ENCODE measurements at regions not wholly inside any gene's neighbourhood (a gene's known extent, or its start where the extent isn't known, plus 50 kb on each side); places are given as distances from the start of the nearest gene placed in this dataset.

GRCh38 chr1:238186887-238187574 is 296.3 kb upstream of the ZP4 start:
- H3K4me3 ChIP-seq (ENCODE audit: low read depth, low read length): no peak overlapping the region
- in situ Hi-C loops (cut with HindIII; ENCODE audit: low sequenced_read_pairs): no loop called here
- no peak for TF ChIP-seq CTCF (IDR thresholded peaks at IDR 0.05; ENCODE audit: low read depth, low read length, missing control alignments)
- no peak for DNase-seq (ENCODE audit: low read depth)

- TF ChIP-seq CTCF (IDR thresholded peaks at IDR 0.05; ENCODE audit: low read depth, low read length, missing control alignments): no peak
Observed at GRCh38 chr1:238177960-238178645, 287.4 kb upstream of the ZP4 start.

GRCh38 chr1:238177351-238177750 is 286.6 kb upstream of the ZP4 start:
- in situ Hi-C loops (cut with HindIII; ENCODE audit: low sequenced_read_pairs): no loop called here
- H3K4me3 ChIP-seq (ENCODE audit: low read depth, low read length): no peak overlapping the region
- no peak for DNase-seq (ENCODE audit: low read depth)
- TF ChIP-seq CTCF (IDR thresholded peaks at IDR 0.05; ENCODE audit: low read depth, low read length, missing control alignments): no peak

More at GRCh38 chr1:238177960-238178645, 287.4 kb upstream of the ZP4 start:
- H3K4me3 ChIP-seq (ENCODE audit: low read depth, low read length): no peak overlapping the region
- in situ Hi-C loops (cut with HindIII; ENCODE audit: low sequenced_read_pairs): no loop called here
- peak; percentile 88 for DNase-seq (ENCODE audit: low read depth)

GRCh38 chr1:238176441-238176840 is 285.7 kb upstream of the ZP4 start:
- TF ChIP-seq CTCF (IDR thresholded peaks at IDR 0.05; ENCODE audit: low read depth, low read length, missing control alignments): no peak
- in situ Hi-C loops (cut with HindIII; ENCODE audit: low sequenced_read_pairs): no loop called here
- no peak overlapping the region for H3K4me3 ChIP-seq (ENCODE audit: low read depth, low read length)
- no peak for DNase-seq (ENCODE audit: low read depth)

GRCh38 chr1:238171985-238172384 is 281.3 kb upstream of the ZP4 start:
- TF ChIP-seq CTCF (IDR thresholded peaks at IDR 0.05; ENCODE audit: low read depth, low read length, missing control alignments): no peak
- in situ Hi-C loops (cut with HindIII; ENCODE audit: low sequenced_read_pairs): no loop called here

GRCh38 chr1:238161955-238162354 is 271.2 kb upstream of the ZP4 start:
- no peak for DNase-seq (ENCODE audit: low read depth)
- TF ChIP-seq CTCF (IDR thresholded peaks at IDR 0.05; ENCODE audit: low read depth, low read length, missing control alignments): no peak
- H3K4me3 ChIP-seq (ENCODE audit: low read depth, low read length): no peak overlapping the region
- in situ Hi-C loops (cut with HindIII; ENCODE audit: low sequenced_read_pairs): no loop called here

More at GRCh38 chr1:238171985-238172384, 281.3 kb upstream of the ZP4 start:
- DNase-seq (ENCODE audit: low read depth): no peak
- no peak overlapping the region for H3K4me3 ChIP-seq (ENCODE audit: low read depth, low read length)
